Activated T-helper 1 cell treated with anti-CD3 and anti-CD28 coated beads, Interleukin-12 subunit alpha, Interleukin-12 subunit beta, Interleukin-2, Interleukin-4 antibody, amounts not matched to agents 30 ng/mL and 10 ng/mL and 1 ng/mL, durations not matched to agents 14 hours and 24 hours and 36 hours (primary cell): ENCODE measurements at regions not wholly inside any gene's neighbourhood (a gene's known extent, or its start where the extent isn't known, plus 50 kb on each side); places are given as distances from the start of the nearest gene placed in this dataset.

Source experiments
- DNase-seq: peaks from one replicate; pipeline ENCODE4 v3.0.0; 2021; ENCODE audit warnings: low spot score
- H3K27ac Mint-ChIP-seq: one replicate; pipeline ENCODE4 v1.8.0; 2021; ENCODE audit warnings: mild to moderate bottlenecking, mixed read lengths
- H3K27me3 Mint-ChIP-seq: one replicate; pipeline ENCODE4 v1.8.0; 2022; ENCODE audit warnings: mild to moderate bottlenecking, moderate library complexity, mixed read lengths; ENCODE audit not compliant: insufficient read depth
- H3K36me3 Mint-ChIP-seq: one replicate; pipeline ENCODE4 v1.8.0; 2021; ENCODE audit warnings: low read depth, mixed read lengths
- H3K4me1 Mint-ChIP-seq: one replicate; pipeline ENCODE4 v1.8.0; 2021; ENCODE audit warnings: low read depth, mixed read lengths
- H3K4me3 Mint-ChIP-seq: one replicate; pipeline ENCODE4 v1.8.0; 2021; ENCODE audit warnings: mild to moderate bottlenecking, moderate library complexity, mixed read lengths
- H3K9me3 Mint-ChIP-seq: one replicate; pipeline ENCODE4 v1.8.0; 2021; ENCODE audit warnings: mixed read lengths
- intact Hi-C: fragments of 100-400 bp; cut with micrococcal nuclease; formaldehyde crosslinking; loops from one replicate; pipeline ENCODE4 v1.15.1; 2024

DNA sequence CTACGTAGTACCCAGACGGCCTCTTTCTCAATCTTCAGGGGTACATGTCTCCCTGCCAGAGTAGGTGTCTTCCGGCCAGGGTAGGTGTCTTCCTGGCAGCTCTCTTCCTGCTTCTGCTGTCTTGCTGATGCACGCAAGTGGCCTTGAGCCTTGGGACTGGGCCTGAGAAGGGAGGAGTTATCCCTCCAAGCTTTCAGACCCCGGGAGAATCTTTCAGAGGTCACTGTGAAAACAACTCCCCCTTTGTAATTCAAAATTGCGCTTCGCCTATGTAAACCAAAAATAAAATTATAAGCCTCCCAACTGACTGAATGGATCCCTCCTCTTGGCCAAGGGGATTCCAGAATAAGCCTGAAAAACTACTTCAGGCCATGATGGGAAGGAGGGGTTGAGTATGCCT, 87.3 kb upstream of the NUDT4 start:
- H3K9me3 Mint-ChIP-seq = no peaks in the 10 kb centered on the region
- H3K4me1 Mint-ChIP-seq = no peaks in the 10 kb centered on the region
- H3K4me3 Mint-ChIP-seq = no peak overlapping the region
- no peak for DNase-seq
- H3K27ac Mint-ChIP-seq = no peak overlapping the region
- H3K27me3 Mint-ChIP-seq = no peaks in the 10 kb centered on the region
- H3K36me3 Mint-ChIP-seq = no peaks in the 10 kb centered on the region
- intact Hi-C loops = no loop called here

DNA sequence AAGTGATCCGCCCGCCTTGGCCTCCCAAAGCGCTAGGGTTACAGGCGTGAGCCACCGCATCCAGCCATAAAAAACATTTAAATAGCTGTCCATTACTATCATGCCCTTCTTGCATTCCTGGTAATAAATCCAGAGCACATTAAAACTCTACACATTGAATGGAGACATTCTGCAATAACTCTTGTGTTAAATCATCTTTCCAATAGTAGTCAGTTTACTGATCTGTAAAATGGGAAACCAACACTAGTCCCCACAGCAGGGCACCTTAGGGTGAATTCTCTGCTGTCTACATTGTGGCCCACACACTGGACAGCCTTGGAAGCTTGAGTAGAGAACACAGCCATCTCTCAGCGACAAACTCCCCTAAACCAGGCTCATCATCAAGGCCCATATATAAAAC, 85.5 kb upstream of the NUDT4 start:
- H3K27ac Mint-ChIP-seq = no peak overlapping the region
- no peaks in the 10 kb centered on the region for H3K36me3 Mint-ChIP-seq
- no peaks in the 10 kb centered on the region for H3K4me1 Mint-ChIP-seq
- no peak overlapping the region for H3K4me3 Mint-ChIP-seq
- no peaks in the 10 kb centered on the region for H3K9me3 Mint-ChIP-seq
- DNase-seq = no peak
- intact Hi-C loops = no loop called here
- H3K27me3 Mint-ChIP-seq = peaks cover 3% of the 10 kb centered on the region

DNA sequence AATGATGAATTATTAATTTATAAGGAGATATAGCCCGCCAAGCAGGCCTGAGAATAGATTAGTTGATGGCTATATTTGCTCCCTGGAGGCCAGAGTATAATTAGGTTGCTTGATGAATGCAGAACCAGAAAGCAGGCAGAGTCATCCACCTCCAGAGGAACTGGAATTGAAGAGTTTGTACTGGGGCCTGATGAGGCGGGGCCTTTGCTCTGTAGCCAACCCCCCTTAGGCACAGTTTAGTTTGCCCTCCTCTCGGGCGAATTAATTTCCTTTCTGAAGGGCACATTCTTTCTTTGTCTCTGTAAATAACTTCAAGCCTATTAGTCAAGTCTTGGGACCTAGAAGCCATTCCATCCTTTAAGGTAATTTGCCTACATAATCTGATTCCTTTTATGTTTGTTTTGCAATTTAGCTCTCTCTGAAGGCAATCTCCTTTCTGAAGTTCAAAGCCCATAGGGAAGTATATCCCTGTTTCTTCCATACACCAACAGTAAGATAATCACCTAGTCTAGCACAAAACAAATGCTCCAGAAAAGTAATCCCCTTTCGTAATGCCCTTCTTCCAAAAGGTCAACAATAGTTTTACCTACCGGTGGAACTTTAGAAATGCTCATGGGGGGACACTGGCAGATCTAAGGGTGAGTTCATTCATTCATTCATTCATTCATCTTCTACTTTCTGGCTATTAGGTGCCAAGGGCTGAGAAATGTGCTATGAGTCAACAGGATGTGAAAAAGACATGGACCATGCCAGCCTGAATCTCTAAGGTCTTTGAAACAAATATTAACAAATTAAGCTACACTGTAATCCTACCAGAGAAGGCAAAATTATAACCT, 84.8 kb upstream of the NUDT4 start:
- no peaks in the 10 kb centered on the region for H3K9me3 Mint-ChIP-seq
- H3K27me3 Mint-ChIP-seq = peaks cover 3% of the 10 kb centered on the region

DNA sequence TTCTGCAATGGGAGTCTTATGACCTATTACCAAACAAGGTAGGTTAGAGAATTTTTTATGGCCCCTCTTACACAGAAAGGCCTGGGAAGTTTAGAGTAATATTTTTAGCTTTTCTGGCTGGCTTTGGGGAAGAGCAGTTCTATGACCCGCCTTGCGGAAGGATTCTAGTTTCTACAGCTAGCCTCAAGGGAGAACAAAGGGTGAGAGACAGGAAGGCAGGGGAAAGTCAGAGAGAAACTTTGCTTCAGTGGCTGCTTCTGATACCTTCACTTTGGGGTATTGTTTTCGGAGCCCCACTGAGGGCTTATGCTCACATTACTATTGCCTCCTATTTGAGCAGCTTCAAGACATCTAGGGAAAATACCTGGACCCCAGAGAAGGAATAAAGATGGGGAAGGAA, 80.7 kb upstream of the NUDT4 start:
- intact Hi-C loops = no loop called here
- Mint-ChIP-seq H3K27ac (no peak overlapping the region), H3K4me3 (no peak overlapping the region), H3K4me1 (no peaks in the 10 kb centered on the region), H3K9me3 (no peaks in the 10 kb centered on the region), H3K27me3 (peaks cover 3% of the 10 kb centered on the region), H3K36me3 (no peaks in the 10 kb centered on the region)
- no peak for DNase-seq

More for the DNA sequence above, 84.8 kb upstream of the NUDT4 start:
- Mint-ChIP-seq H3K4me3 (no peak overlapping the region), H3K36me3 (no peaks in the 10 kb centered on the region), H3K27ac (no peak overlapping the region), H3K4me1 (no peaks in the 10 kb centered on the region)
- intact Hi-C loops = no loop called here
- no peak for DNase-seq

DNA sequence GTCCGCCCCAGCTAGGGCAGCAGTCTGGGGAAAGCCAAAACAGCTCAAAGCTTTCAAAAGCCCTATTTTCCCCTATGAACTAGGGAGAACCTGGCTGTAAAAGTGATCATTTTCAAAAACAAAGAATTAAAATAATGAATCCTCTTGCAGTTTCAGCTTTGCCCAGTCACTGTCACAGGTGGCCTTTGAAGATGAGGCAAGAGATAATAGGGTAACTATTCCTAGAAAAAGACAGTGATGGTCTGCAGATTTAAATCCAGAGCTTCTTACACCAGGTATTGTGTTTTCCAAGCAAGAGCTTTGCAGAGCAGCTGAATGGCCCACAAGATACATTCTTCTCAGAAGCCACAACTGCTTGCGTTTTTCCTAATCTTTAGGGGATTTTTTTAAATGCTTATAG, 80.2 kb upstream of the NUDT4 start:
- Mint-ChIP-seq H3K36me3 (no peaks in the 10 kb centered on the region), H3K27ac (no peak overlapping the region), H3K9me3 (no peaks in the 10 kb centered on the region), H3K4me1 (no peaks in the 10 kb centered on the region), H3K27me3 (peaks cover 3% of the 10 kb centered on the region), H3K4me3 (no peak overlapping the region)
- no peak for DNase-seq
- intact Hi-C loops = no loop called here

DNA sequence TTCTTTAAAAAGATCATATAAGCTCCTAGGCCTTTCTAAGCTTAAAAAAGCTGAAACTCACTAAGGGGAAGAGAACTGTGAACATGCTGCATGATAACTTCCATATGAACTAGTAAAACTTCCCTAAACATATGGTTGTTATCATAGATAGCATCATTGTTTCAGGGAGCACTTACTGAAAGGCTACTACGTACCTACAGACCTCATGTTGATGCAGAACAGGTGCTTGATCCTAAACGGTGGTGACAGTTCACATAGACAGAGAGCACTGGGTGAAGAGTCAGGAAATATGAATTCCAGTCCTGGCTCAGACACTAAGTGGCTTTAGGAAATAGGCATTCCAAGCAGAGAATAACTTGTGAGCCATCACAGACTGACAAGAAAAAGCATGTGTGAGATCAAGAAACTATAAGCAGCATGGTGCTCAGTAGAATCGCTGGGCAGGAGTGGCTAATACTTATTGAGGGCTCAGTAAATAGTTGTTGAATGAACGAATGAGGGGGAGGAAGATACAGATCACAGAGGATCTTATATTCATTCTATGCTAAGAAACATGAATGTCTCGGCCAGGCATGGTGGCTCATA, 78.4 kb upstream of the NUDT4 start:
- H3K27me3 Mint-ChIP-seq = peaks cover 5% of the 10 kb centered on the region
- H3K27ac Mint-ChIP-seq = no peak overlapping the region
- H3K36me3 Mint-ChIP-seq = no peaks in the 10 kb centered on the region
- H3K4me1 Mint-ChIP-seq = peaks cover 4% of the 10 kb centered on the region
- DNase-seq = no peak
- intact Hi-C loops = no loop called here
- no peak overlapping the region for H3K4me3 Mint-ChIP-seq
- no peaks in the 10 kb centered on the region for H3K9me3 Mint-ChIP-seq

DNA sequence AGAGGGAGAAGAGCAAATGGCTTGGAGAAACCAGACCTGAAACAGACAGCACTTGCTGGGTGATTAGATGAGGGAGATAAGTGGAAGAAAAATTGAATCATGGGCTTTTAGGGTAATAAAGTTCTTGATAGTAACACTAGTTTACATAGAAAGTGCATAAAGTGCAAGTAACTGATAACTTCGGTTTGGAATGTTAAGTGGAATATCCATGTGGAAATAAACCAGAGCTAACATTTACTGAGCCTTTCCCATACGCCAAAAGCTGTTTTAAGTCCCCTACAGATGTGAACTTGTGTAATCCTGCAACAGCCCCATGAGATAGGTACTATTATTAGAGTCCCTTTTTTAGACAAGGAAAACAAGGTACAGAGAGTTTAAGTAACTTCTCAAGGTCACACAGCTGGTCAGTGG, 77.1 kb upstream of the NUDT4 start:
- H3K4me3 Mint-ChIP-seq = no peak overlapping the region

DNA sequence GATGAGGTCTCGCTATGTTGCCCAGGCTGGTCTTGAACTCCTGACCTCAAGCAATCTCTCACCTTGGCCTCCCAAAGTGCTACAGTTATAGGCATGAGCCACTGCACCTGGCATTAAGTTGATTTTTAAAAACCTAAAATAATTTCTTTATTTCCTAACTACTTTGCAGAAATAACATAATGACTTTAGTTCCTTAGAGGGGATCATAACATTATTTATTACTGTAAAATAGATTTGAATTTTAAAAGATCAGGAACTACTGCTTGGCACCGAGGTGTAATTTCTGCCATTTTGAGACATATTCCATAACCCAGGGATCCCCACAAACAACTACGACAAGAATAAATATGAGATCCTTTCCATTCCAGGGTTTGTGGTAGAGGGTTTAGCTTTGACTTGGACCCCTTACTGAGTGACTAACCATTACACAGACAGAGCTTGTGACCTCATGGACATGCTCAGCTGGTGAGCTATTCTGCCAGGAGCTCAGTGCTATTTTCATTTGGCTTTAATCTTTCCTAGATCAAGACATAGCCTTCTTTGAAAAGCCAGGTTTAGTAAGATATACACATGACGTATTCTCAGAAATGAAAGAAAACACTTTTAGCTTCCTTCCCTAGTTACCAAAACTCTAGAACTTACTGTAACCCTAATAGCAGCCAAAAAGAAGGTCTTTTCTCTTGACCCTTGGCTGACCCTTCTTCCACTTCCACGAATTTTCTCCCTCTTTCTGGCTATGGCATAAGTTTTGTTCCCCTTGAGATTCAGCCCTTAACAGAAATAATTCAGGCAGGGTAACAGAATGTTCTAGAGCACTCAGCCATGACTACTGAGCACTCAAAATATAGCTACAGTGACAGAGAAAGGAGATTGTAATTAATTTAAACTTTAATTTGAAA, 75.1 kb upstream of the NUDT4 start:
- Mint-ChIP-seq H3K4me1 (peaks cover 4% of the 10 kb centered on the region), H3K9me3 (peaks cover 5% of the 10 kb centered on the region), H3K27me3 (peaks cover 3% of the 10 kb centered on the region), H3K36me3 (no peaks in the 10 kb centered on the region), H3K27ac (no peak overlapping the region), H3K4me3 (no peak overlapping the region)
- DNase-seq = no peak
- intact Hi-C loops = no loop called here

More for the DNA sequence above, 77.1 kb upstream of the NUDT4 start:
- intact Hi-C loops = no loop called here
- no peak overlapping the region for H3K27ac Mint-ChIP-seq
- no peak for DNase-seq
- peaks cover 5% of the 10 kb centered on the region for H3K27me3 Mint-ChIP-seq
- H3K36me3 Mint-ChIP-seq = no peaks in the 10 kb centered on the region
- peaks cover 4% of the 10 kb centered on the region for H3K4me1 Mint-ChIP-seq
- H3K9me3 Mint-ChIP-seq = no peaks in the 10 kb centered on the region

DNA sequence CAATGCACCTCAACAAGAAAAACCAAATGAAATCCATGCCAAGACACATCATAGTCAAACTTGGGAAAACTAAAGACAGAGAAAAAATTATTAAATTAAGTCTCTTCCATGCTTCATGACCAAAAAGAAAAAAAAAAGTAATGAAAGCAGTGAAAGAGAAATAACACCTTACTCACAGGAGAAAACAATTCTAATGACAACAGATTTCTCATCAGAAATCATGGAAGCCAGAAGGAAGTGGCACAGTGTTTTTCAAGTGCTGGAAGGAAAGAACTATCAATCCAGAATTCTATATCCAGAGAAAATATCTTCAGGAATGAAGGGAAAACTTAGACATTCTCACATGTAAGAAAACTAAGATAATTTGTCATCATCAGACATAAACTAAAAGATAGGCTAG, 71.1 kb upstream of the NUDT4 start:
- Mint-ChIP-seq H3K36me3 (no peaks in the 10 kb centered on the region), H3K27ac (no peak overlapping the region), H3K4me1 (peaks cover 4% of the 10 kb centered on the region), H3K27me3 (peaks cover 3% of the 10 kb centered on the region), H3K4me3 (no peak overlapping the region), H3K9me3 (peaks cover 5% of the 10 kb centered on the region)
- DNase-seq = no peak
- intact Hi-C loops = no loop called here

DNA sequence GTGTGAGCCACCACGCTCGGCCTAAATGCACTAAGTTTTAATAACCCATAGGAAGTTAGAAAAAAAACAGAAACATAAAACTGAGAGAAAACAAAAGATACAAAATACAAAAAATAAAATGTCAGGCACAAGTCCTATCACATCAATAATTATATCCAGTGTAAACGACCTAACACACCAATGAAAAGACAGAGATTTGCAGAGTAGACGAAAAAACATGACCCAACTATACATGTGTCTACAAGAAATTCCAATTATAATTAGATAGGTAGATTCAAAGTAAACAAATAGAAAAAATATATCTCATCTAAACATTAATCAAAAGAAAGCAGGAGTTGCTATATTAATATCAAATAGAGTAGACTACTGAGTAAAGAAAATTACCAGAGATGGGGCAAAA, 69.4 kb upstream of the NUDT4 start:
- Mint-ChIP-seq H3K27ac (no peak overlapping the region), H3K4me1 (no peaks in the 10 kb centered on the region), H3K36me3 (no peaks in the 10 kb centered on the region), H3K9me3 (peaks cover 5% of the 10 kb centered on the region), H3K27me3 (no peaks in the 10 kb centered on the region), H3K4me3 (no peak overlapping the region)
- intact Hi-C loops = no loop called here
- DNase-seq = no peak

DNA sequence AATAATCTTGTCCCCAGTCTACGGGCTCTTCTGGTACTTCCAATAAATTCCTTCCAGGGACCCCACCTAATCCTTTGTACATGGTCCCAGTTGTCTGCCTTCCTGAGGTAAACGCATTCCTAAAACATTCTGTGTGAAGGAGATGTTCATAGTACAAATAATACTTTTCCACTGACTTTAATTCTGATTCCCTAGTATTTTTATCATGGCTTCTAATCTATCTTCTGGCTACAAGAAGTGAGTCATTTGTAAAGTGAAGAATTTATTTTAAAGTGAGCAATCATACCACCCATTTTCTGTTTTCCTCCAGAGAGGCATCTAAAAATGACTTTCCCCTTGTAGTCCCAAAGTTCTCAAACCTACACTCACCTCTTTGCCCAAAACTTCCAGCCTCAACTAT, 65.9 kb upstream of the NUDT4 start:
- no peaks in the 10 kb centered on the region for H3K36me3 Mint-ChIP-seq
- H3K9me3 Mint-ChIP-seq = no peaks in the 10 kb centered on the region
- no peak overlapping the region for H3K27ac Mint-ChIP-seq
- intact Hi-C loops = no loop called here
- DNase-seq = no peak
- no peak overlapping the region for H3K4me3 Mint-ChIP-seq
- no peaks in the 10 kb centered on the region for H3K4me1 Mint-ChIP-seq
- H3K27me3 Mint-ChIP-seq = no peaks in the 10 kb centered on the region

DNA sequence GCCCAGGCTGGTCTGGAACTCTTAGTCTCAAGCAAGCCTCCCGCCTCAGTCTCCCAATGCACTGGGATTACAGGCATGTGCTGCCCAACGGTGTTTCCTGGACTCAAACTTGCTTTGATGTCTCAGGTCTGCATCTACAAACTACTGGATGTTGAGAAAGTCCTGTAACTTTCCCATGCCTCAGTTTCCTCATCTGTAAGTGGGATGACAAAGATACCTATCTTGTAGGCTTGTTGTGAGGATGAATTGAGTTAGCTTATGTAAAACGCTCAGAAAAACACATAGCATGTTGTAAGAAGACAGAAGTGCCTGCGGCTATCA, 63.6 kb upstream of the NUDT4 start:
- Mint-ChIP-seq H3K27me3 (no peaks in the 10 kb centered on the region), H3K4me1 (peaks cover 6% of the 10 kb centered on the region), H3K9me3 (no peaks in the 10 kb centered on the region), H3K4me3 (no peak overlapping the region), H3K36me3 (no peaks in the 10 kb centered on the region), H3K27ac (no peak overlapping the region)
- intact Hi-C loops = no loop called here
- DNase-seq = no peak

DNA sequence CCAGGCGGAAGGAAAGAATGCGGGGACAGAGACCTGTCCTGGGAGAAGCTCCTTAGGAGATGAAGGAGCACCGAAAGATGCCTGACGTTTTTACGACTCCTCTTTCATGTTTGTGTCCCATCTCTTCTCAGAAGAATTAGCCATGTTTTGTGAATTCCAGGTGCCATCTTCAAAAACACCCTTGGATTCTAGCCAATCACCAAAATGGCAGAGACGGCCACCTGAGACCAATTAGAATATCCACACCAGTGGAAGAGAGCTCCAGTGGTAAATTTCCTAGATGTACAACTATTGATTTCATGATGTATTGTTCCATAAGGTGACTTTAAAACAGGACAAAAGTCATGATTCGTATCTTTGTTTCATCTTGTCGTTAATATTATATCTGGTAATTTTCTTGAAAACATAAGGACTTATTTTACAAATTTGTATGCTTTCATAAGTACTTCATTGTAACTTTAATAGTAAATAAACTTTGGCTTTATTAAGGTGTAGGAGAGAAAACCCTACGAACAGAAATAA, 62.3 kb upstream of the NUDT4 start:
- no peaks in the 10 kb centered on the region for H3K27me3 Mint-ChIP-seq
- H3K4me1 Mint-ChIP-seq = peaks cover 6% of the 10 kb centered on the region
- intact Hi-C loops = no loop called here
- no peaks in the 10 kb centered on the region for H3K36me3 Mint-ChIP-seq
- DNase-seq = no peak
- H3K9me3 Mint-ChIP-seq = no peaks in the 10 kb centered on the region
- H3K4me3 Mint-ChIP-seq = no peak overlapping the region
- no peak overlapping the region for H3K27ac Mint-ChIP-seq
